ENCODE measurements at regions not wholly inside any gene's neighbourhood (a gene's known extent, or its start where the extent isn't known, plus 50 kb on each side); places are given as distances from the start of the nearest gene placed in this dataset.

GRCh38 chr10:7491949-7492659, 81.3 kb upstream of the SFMBT2 start:
- Histone ChIP-seq H3K4me2 (ENCODE audit: unreplicated experiment) (no peak overlapping the region), H3K27me3 (replicated peaks; ENCODE audit: insufficient read depth) (no peaks in the 10 kb centered on the region; the same call in 1 of the 2 replicates), H3F3A (ENCODE audit: insufficient read depth) (no peaks in the 10 kb centered on the region), H3K36me3 (ENCODE audit: low read depth) (no peaks in the 10 kb centered on the region), H3K9me2 (ENCODE audit: insufficient read depth) (no peaks in the 10 kb centered on the region), H3K79me2 (ENCODE audit: insufficient read depth) (no peaks in the 10 kb centered on the region), H3K4me3 (no peak overlapping the region), H3K9ac (no peak overlapping the region), H2AFZ (no peak overlapping the region), H3K9me3 (ENCODE audit: low read depth) (no peaks in the 10 kb centered on the region), H3K27ac (no peak overlapping the region), H3K4me1 (ENCODE audit: insufficient read depth) (no peaks in the 10 kb centered on the region), H4K20me1 (ENCODE audit: insufficient read depth) (no peaks in the 10 kb centered on the region)
- in situ Hi-C loops (cut with MboI) = no loop called here
- no peak for DNase-seq
- TF ChIP-seq EZH2phosphoT487 (IDR thresholded peaks at IDR 0.05; ENCODE audit: insufficient read depth, low read depth) = no peak
- TF ChIP-seq EZH2 (IDR thresholded peaks at IDR 0.05; ENCODE audit: insufficient read depth, poor library complexity, severe bottlenecking) = no peak

- WGBS, 2 experiments (ENCODE audit: low coverage in 1 of 2, low lambda C conversion rate in 2 of 2, missing lambda C conversion rate in 2 of 2) = 63 to 65% methylated on average over 8 of the region's 8 CpGs
- H3K9me2 ChIP-seq (ENCODE audit: insufficient read depth) = no peaks in the 10 kb centered on the region
- TF ChIP-seq EZH2 (IDR thresholded peaks at IDR 0.05; ENCODE audit: insufficient read depth, poor library complexity, severe bottlenecking) = no peak
- no peak for TF ChIP-seq EZH2phosphoT487 (IDR thresholded peaks at IDR 0.05; ENCODE audit: insufficient read depth, low read depth)
These were observed 80.4 kb upstream of the SFMBT2 start for GRCh38 chr10:7491230-7491629.

GRCh38 chr10:7488418-7488829, 77.6 kb upstream of the SFMBT2 start:
- Histone ChIP-seq H3K9ac (no peak overlapping the region), H4K20me1 (ENCODE audit: insufficient read depth) (no peaks in the 10 kb centered on the region), H3K79me2 (ENCODE audit: insufficient read depth) (no peaks in the 10 kb centered on the region), H3K27ac (no peak overlapping the region), H3K27me3 (replicated peaks; ENCODE audit: insufficient read depth) (no peaks in the 10 kb centered on the region), H3K4me2 (ENCODE audit: unreplicated experiment) (no peak overlapping the region), H3K4me1 (ENCODE audit: insufficient read depth) (no peaks in the 10 kb centered on the region), H3K9me2 (ENCODE audit: insufficient read depth) (no peaks in the 10 kb centered on the region), H3K9me3 (ENCODE audit: low read depth) (no peaks in the 10 kb centered on the region), H3K36me3 (ENCODE audit: low read depth) (no peaks in the 10 kb centered on the region), H3K4me3 (no peak overlapping the region), H3F3A (ENCODE audit: insufficient read depth) (no peaks in the 10 kb centered on the region), H2AFZ (no peak overlapping the region)
- 18 to 23% methylated on average over 6 of the region's 6 CpGs for WGBS, 2 experiments (ENCODE audit: low coverage in 1 of 2, low lambda C conversion rate in 2 of 2, missing lambda C conversion rate in 2 of 2)
- TF ChIP-seq EZH2 (IDR thresholded peaks at IDR 0.05; ENCODE audit: insufficient read depth, poor library complexity, severe bottlenecking) = no peak
- no peak for TF ChIP-seq EZH2phosphoT487 (IDR thresholded peaks at IDR 0.05; ENCODE audit: insufficient read depth, low read depth)
- peak; percentile 5 for DNase-seq
- in situ Hi-C loops (cut with MboI) = no loop called here

More at GRCh38 chr10:7491230-7491629, 80.4 kb upstream of the SFMBT2 start:
- Histone ChIP-seq H3F3A (ENCODE audit: insufficient read depth) (no peaks in the 10 kb centered on the region), H3K9me3 (ENCODE audit: low read depth) (no peaks in the 10 kb centered on the region), H3K79me2 (ENCODE audit: insufficient read depth) (no peaks in the 10 kb centered on the region), H3K9ac (no peak overlapping the region), H3K27me3 (replicated peaks; ENCODE audit: insufficient read depth) (no peaks in the 10 kb centered on the region; the same call in 1 of the 2 replicates), H3K4me2 (ENCODE audit: unreplicated experiment) (no peak overlapping the region), H3K4me3 (no peak overlapping the region), H3K36me3 (ENCODE audit: low read depth) (no peaks in the 10 kb centered on the region), H2AFZ (no peak overlapping the region), H3K27ac (no peak overlapping the region), H3K4me1 (ENCODE audit: insufficient read depth) (no peaks in the 10 kb centered on the region), H4K20me1 (ENCODE audit: insufficient read depth) (no peaks in the 10 kb centered on the region)
- no peak for DNase-seq
- in situ Hi-C loops (cut with MboI) = no loop called here

GRCh38 chr10:7487528-7487927, 76.7 kb upstream of the SFMBT2 start:
- Histone ChIP-seq H4K20me1 (ENCODE audit: insufficient read depth) (no peaks in the 10 kb centered on the region), H3K9ac (no peak overlapping the region), H3K4me1 (ENCODE audit: insufficient read depth) (no peaks in the 10 kb centered on the region), H3K27ac (no peak overlapping the region), H3K9me3 (ENCODE audit: low read depth) (no peaks in the 10 kb centered on the region), H3K4me2 (ENCODE audit: unreplicated experiment) (no peak overlapping the region), H3K79me2 (ENCODE audit: insufficient read depth) (no peaks in the 10 kb centered on the region), H3K36me3 (ENCODE audit: low read depth) (no peaks in the 10 kb centered on the region), H3K4me3 (no peak overlapping the region), H3K27me3 (replicated peaks; ENCODE audit: insufficient read depth) (no peaks in the 10 kb centered on the region), H3K9me2 (ENCODE audit: insufficient read depth) (no peaks in the 10 kb centered on the region), H2AFZ (no peak overlapping the region), H3F3A (ENCODE audit: insufficient read depth) (no peaks in the 10 kb centered on the region)
- WGBS, 2 experiments (ENCODE audit: low coverage in 1 of 2, low lambda C conversion rate in 2 of 2, missing lambda C conversion rate in 2 of 2) = 0 to 3% methylated on average over 2 of the region's 2 CpGs
- in situ Hi-C loops (cut with MboI) = no loop called here
- DNase-seq = no peak
- TF ChIP-seq EZH2phosphoT487 (IDR thresholded peaks at IDR 0.05; ENCODE audit: insufficient read depth, low read depth) (no peak), EZH2 (IDR thresholded peaks at IDR 0.05; ENCODE audit: insufficient read depth, poor library complexity, severe bottlenecking) (no peak)
